ENCODE measurements at regions not wholly inside any gene's neighbourhood (a gene's known extent, or its start where the extent isn't known, plus 50 kb on each side); places are given as distances from the start of the nearest gene placed in this dataset.

DNA sequence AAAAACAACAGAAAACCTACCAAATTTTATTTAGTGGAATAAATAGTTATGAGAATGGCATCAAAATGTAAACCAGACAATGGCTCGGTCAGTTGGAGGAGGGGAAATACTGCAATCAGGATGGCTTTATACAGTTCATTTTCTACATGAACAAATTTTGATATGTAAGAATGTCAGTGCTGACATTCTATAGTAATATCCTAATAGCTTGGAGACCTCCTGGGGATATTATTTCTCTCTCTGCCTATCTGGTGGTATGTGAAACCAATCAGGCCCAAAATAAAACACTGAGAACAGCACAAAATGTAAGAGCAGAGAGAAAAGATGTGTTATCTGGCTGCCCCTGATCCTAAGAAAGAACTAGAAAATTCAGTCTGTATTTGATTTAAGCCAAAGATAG lies 327.7 kb downstream of the UBE3D start:
- CTCF ChIA-PET: interaction anchor here (1.2 kb wide), 1 partner anchor 25 kb away, joined by 3 read pairs; no protein-coding TSS in a partner anchor
- no peaks in the 10 kb centered on the region for H3K9me3 ChIP-seq (replicated peaks; ENCODE audit: control insufficient read depth, insufficient read depth, low read length)
- in situ Hi-C loops (cut with MboI): no loop called here
- no peaks in the 10 kb centered on the region for H3K79me2 ChIP-seq (ENCODE audit: control insufficient read depth, insufficient read depth, low read length)
- intact Hi-C loops (cut with micrococcal nuclease; ENCODE audit: unreplicated experiment): no loop called here
- no peak overlapping the region for H2AFZ ChIP-seq (ENCODE audit: control insufficient read depth, low read depth, low read length)
- SMC1A ChIA-PET (ENCODE audit: uncharacterized antibody, unreplicated experiment): interaction anchor here (2.1 kb wide), 1 partner anchor 10 kb away, joined by 7 read pairs; no protein-coding TSS in a partner anchor
- 86% methylated on average over 1 of the region's 1 CpG for WGBS (ENCODE audit: insufficient coverage, insufficient replicate concordance, low lambda C conversion rate, missing lambda C conversion rate)
- no TSS peak for BruUV-seq (replicated peaks)
- H3K36me3 ChIP-seq (ENCODE audit: control insufficient read depth in 2 of 2, insufficient read depth in 2 of 2, low read length in 1 of 2): no peaks in the 10 kb centered on the region
- H3K4me3 ChIP-seq: no peak overlapping the region
- no peak overlapping the region for H3K4me2 ChIP-seq (ENCODE audit: control insufficient read depth, insufficient read depth)
- H3K9ac ChIP-seq (ENCODE audit: control insufficient read depth, insufficient read depth, low read length): no peak overlapping the region
- FAIRE-seq (no peak), ATAC-seq (no peak), DNase-seq (ENCODE audit: low read depth, low spot score) (no peak)
- H3K4me1 ChIP-seq (ENCODE audit: control insufficient read depth, insufficient read depth, low read length): no peaks in the 10 kb centered on the region
- H3K27me3 ChIP-seq (replicated peaks in 1 of 2; ENCODE audit: control insufficient read depth in 2 of 2, insufficient read depth in 2 of 2, low read length in 1 of 2): no peaks in the 10 kb centered on the region; a peak in 1 of 4 replicates
- TF ChIP-seq RFX5 (IDR thresholded peaks at IDR 0.05; ENCODE audit: low read depth, low read length): no peak
- no peak for TF ChIP-seq NFYB (IDR thresholded peaks at IDR 0.05; ENCODE audit: insufficient read depth, low read depth, low read length)
- TF ChIP-seq ZNF384 (IDR thresholded peaks at IDR 0.05; ENCODE audit: borderline replicate concordance, low read depth, low read length): no peak
- no peak for TF ChIP-seq ATF7 (IDR thresholded peaks at IDR 0.05; ENCODE audit: low read depth)
- TF ChIP-seq PRDM15 (CRISPR knock-in tag; IDR thresholded peaks at IDR 0.05): no peak
- no peak for TF ChIP-seq ZZZ3 (IDR thresholded peaks at IDR 0.05; ENCODE audit: control insufficient read depth, insufficient read length, low read depth)
- TF ChIP-seq, protein P1, sequence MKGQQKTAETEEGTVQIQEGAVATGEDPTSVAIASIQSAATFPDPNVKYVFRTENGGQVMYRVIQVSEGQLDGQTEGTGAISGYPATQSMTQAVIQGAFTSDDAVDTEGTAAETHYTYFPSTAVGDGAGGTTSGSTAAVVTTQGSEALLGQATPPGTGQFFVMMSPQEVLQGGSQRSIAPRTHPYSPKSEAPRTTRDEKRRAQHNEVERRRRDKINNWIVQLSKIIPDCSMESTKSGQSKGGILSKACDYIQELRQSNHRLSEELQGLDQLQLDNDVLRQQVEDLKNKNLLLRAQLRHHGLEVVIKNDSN (IDR thresholded peaks at IDR 0.05; ENCODE audit: borderline replicate concordance, extremely low read length, insufficient read depth, low read depth, low read length): no peak
- no peak for TF ChIP-seq NFXL1 (IDR thresholded peaks at IDR 0.05; ENCODE audit: borderline replicate concordance)
- H4K20me1 ChIP-seq (ENCODE audit: control insufficient read depth, insufficient read depth): no peaks in the 10 kb centered on the region
- H3K27ac ChIP-seq (ENCODE audit: control insufficient read depth, insufficient read depth): no peak overlapping the region
- POLR2A ChIA-PET: no interaction called here
- RAD21 ChIA-PET (ENCODE audit: unreplicated experiment): interaction anchor here (1.0 kb wide), 1 partner anchor 25 kb away, joined by 3 read pairs; no protein-coding TSS in a partner anchor
